ENCODE measurements at regions not wholly inside any gene's neighbourhood (a gene's known extent, or its start where the extent isn't known, plus 50 kb on each side); places are given as distances from the start of the nearest gene placed in this dataset.

DNA sequence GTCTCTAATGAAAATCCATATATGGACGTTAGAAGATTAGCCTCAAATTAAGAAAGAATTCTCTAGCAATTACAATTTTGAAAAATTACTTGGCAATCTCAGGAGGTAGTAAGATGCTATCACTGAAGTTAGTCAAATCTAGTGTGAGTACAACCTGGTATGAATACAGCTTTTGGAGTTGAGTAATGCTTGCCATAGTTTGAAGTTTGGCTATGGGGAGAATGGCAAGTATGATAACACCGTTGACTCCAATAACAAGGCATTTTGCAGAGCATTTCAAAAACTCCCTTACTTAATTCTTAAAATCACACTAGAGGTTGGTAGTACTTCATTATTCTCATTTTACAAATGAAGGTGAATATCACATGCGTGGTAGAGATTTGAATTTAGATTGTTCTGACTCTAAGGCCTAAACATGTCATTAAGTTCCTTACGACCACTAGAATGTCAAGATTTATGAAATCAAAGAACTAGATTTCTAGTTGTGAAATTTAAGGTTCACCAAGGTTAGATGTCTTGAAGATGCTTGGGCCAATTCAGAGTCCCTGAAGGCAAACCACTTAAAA, 355.4 kb downstream of the ETS1 start:
- TF ChIP-seq, protein P1, sequence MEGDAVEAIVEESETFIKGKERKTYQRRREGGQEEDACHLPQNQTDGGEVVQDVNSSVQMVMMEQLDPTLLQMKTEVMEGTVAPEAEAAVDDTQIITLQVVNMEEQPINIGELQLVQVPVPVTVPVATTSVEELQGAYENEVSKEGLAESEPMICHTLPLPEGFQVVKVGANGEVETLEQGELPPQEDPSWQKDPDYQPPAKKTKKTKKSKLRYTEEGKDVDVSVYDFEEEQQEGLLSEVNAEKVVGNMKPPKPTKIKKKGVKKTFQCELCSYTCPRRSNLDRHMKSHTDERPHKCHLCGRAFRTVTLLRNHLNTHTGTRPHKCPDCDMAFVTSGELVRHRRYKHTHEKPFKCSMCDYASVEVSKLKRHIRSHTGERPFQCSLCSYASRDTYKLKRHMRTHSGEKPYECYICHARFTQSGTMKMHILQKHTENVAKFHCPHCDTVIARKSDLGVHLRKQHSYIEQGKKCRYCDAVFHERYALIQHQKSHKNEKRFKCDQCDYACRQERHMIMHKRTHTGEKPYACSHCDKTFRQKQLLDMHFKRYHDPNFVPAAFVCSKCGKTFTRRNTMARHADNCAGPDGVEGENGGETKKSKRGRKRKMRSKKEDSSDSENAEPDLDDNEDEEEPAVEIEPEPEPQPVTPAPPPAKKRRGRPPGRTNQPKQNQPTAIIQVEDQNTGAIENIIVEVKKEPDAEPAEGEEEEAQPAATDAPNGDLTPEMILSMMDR (IDR thresholded peaks at IDR 0.05): no peak
- TF ChIP-seq POLR2A (IDR thresholded peaks at IDR 0.05): no peak

All from body of pancreas (tissue), 4 donors.